Esophagus (tissue), 2 donors: ENCODE measurements at regions not wholly inside any gene's neighbourhood (a gene's known extent, or its start where the extent isn't known, plus 50 kb on each side); places are given as distances from the start of the nearest gene placed in this dataset.

Source experiments
- H3K27ac ChIP-seq, 2 donors: one replicate each; pipeline ENCODE4 v1.5.1; 2013; ENCODE audit warnings: low read depth in 2 of 2, mild to moderate bottlenecking in 2 of 2, inconsistent platforms in 1 of 2, low read length in 1 of 2, moderate library complexity in 1 of 2
- H3K27me3 ChIP-seq, 2 donors: one replicate each; pipeline ENCODE4 v1.6.1; 2013; ENCODE audit warnings: low read length in 2 of 2, control low read depth in 1 of 2, mild to moderate bottlenecking in 1 of 2; ENCODE audit not compliant: insufficient read depth in 2 of 2, control insufficient read depth in 1 of 2
- H3K36me3 ChIP-seq, 2 donors: one replicate each; pipeline ENCODE4 v1.6.1; 2013; ENCODE audit warnings: low read length in 1 of 2; ENCODE audit not compliant: control insufficient read depth in 2 of 2, insufficient read depth in 2 of 2
- H3K4me1 ChIP-seq, 2 donors: one replicate each; pipeline ENCODE4 v1.6.1; 2013; ENCODE audit warnings: low read length in 1 of 2; ENCODE audit not compliant: control insufficient read depth in 2 of 2, insufficient read depth in 2 of 2
- H3K4me3 ChIP-seq, 2 donors: one replicate each; pipeline ENCODE4 v1.5.1; 2013; ENCODE audit warnings: low read length in 2 of 2, mild to moderate bottlenecking in 2 of 2, low read depth in 1 of 2, moderate library complexity in 1 of 2
- H3K9me3 ChIP-seq, 2 donors: one replicate each; pipeline ENCODE4 v1.6.1; 2013; ENCODE audit warnings: mild to moderate bottlenecking in 2 of 2, low read depth in 1 of 2, low read length in 1 of 2, moderate library complexity in 1 of 2; ENCODE audit not compliant: control insufficient read depth in 2 of 2, insufficient read depth in 1 of 2
- WGBS, 2 donors: extraction: QIAGEN DNeasy Blood & Tissue Kit; methylation state at CpG; one replicate each; pipeline ENCODE4 v1.1.7; 2013; 5-methylcytosine and 5-hydroxymethylcytosine counted together
- donor health status: healthy with polysubstance abuse.
- donor health status: Bipolar disorder and iron deficiency.

DNA sequence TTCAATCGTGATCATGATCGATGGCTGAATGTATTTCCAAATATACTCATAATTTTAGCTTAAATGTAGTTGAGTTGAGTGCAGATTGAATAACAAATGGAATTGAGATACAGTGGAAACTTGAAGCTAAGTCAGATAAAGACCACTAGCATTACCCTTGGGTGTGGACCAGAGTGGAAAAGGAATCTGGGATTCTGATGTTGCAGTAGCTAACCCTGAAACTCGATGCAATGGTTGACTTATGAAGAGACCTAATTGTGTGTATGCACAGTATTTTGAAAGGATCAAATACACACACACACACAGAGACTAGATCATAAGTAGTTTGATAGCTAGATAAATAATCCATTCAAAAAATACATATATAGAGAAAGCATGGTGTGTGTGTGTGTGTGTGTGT, 135.8 kb downstream of the RXFP2 start:
- no peaks in the 10 kb centered on the region for H3K9me3 ChIP-seq
- no peaks in the 10 kb centered on the region for H3K36me3 ChIP-seq
- H3K27ac ChIP-seq: no peak overlapping the region
- WGBS, 2 donors: 71 to 73% methylated on average over 3 of the region's 3 CpGs
- H3K4me3 ChIP-seq: no peak overlapping the region
- no peaks in the 10 kb centered on the region for H3K27me3 ChIP-seq
- no peaks in the 10 kb centered on the region for H3K4me1 ChIP-seq

DNA sequence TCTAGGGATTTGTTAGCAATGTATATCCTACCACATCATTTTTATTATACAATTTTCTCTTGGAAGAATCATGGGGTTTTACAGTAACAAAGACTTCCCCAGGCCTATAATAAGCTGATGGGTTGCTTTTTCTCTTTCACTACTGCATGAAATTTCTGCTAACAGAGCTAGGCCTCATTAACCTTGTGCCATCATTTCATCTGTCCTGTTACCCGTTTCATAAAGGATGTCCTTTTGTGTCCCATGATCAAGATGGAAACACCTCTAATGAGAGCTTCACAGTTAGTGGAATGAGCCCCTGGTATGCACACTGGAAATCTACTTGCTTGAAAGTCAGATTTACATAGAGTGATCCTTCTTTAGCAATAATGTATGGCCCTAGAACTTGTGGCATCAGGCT, 138.7 kb downstream of the RXFP2 start:
- no peaks in the 10 kb centered on the region for H3K27me3 ChIP-seq
- H3K9me3 ChIP-seq: no peaks in the 10 kb centered on the region
- no peak overlapping the region for H3K4me3 ChIP-seq
- H3K36me3 ChIP-seq: no peaks in the 10 kb centered on the region
- no peaks in the 10 kb centered on the region for H3K4me1 ChIP-seq
- 74 to 78% methylated on average over 1 of the region's 1 CpG for WGBS, 2 donors
- no peak overlapping the region for H3K27ac ChIP-seq

DNA sequence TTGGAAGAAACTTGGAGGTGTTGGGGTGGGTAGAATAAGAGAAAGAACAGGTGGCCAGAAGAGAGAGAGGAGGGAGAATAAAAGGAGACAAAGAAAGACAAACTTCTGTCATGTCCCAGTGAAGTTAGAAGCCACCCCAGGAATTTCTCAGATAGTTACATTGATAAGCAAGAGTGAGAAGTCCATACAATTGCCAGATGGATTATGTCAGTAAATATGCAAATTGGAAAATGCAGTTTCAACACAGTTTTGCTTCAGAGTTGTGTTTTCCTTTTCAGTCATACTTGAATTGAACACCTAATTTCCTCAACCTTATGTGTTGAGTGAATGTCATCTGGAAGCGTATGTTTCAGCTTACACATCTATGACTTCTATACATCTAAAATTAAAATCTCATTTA, 139.2 kb downstream of the RXFP2 start:
- Histone ChIP-seq H3K9me3 (no peaks in the 10 kb centered on the region), H3K27ac (no peak overlapping the region), H3K4me3 (no peak overlapping the region), H3K36me3 (no peaks in the 10 kb centered on the region), H3K27me3 (no peaks in the 10 kb centered on the region), H3K4me1 (no peaks in the 10 kb centered on the region)
- WGBS, 2 donors: 97 to 100% methylated on average over 1 of the region's 1 CpG

DNA sequence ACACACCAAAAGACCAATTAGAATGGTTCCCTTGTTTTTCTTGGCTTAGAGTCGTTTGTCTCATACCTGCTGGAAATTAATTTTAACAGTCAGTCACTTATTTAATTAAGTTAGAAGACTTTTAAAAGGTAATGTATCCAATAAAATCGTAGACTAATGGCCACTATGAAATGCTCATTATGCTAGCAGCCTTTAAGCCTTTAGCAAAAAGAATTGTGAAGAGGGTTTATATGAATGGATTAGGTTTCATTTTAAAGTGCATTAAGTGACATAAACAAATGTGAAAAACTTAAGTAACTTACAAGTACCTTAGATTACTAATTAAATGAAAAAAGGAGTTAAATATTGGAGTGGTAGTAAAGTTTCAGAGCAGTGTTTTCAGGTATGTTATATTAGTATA, 139.6 kb downstream of the RXFP2 start:
- Histone ChIP-seq H3K9me3 (no peaks in the 10 kb centered on the region), H3K4me1 (no peaks in the 10 kb centered on the region), H3K27me3 (no peaks in the 10 kb centered on the region), H3K27ac (no peak overlapping the region), H3K36me3 (no peaks in the 10 kb centered on the region), H3K4me3 (no peak overlapping the region)
- WGBS, 2 donors: 77 to 79% methylated on average over 2 of the region's 2 CpGs

DNA sequence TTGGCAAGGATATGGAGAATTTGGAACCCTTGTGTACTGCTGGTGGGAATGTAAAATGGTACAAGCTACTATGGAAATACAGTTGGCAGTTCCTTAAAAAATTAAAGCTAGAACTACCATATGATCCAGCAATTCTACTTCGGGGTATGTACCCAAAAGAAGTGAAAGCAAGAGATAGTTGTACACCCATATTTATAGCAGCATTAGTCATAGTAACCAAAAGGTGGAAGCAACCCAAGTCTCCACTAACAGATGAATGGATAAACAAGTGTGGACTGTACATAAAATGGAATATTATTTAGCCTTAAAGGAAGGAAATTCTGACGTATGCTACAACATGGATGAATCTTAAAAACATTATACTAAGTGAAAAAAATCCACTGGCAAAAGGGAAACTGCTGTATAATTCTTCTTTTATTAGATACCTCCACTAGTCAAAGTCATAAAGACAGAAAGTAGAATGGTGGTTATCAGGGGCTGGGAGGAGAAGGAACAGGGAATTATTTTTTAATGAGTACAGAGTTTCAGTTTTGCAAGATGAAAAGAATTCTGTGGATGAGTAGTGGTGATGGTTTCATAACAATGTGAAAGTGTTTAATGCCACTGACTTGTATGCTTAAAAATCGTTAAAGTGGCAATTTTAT, 141.6 kb downstream of the RXFP2 start:
- Histone ChIP-seq H3K9me3 (no peaks in the 10 kb centered on the region), H3K4me1 (peaks cover 0 to 1% of the 10 kb centered on the region in 2 donors), H3K4me3 (no peak overlapping the region), H3K27me3 (no peaks in the 10 kb centered on the region), H3K36me3 (no peaks in the 10 kb centered on the region), H3K27ac (no peak overlapping the region)
- WGBS, 2 donors: 61 to 64% methylated on average over 3 of the region's 3 CpGs

DNA sequence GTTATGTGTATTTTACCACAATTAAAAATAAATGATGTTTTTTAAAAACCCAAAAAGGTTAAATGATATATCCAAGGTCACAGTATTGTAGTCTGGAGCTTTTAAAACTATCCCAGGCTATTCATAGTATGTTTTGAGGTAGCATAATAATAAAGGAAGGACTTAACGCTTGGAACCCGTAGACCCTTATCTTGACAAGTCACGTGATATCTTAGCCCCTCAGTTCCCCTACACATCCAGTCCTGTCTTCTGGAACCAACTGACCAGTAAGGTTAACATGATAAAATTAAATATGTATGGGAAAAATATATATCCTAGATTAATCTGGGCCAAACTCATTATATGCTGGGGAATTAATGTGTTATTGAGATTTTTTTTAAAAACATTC, 142.2 kb downstream of the RXFP2 start:
- 90 to 94% methylated on average over 3 of the region's 3 CpGs for WGBS, 2 donors
- Histone ChIP-seq H3K4me1 (peaks cover 0 to 5% of the 10 kb centered on the region in 2 donors), H3K9me3 (no peaks in the 10 kb centered on the region), H3K27me3 (no peaks in the 10 kb centered on the region), H3K36me3 (no peaks in the 10 kb centered on the region), H3K4me3 (no peak overlapping the region), H3K27ac (no peak overlapping the region)

DNA sequence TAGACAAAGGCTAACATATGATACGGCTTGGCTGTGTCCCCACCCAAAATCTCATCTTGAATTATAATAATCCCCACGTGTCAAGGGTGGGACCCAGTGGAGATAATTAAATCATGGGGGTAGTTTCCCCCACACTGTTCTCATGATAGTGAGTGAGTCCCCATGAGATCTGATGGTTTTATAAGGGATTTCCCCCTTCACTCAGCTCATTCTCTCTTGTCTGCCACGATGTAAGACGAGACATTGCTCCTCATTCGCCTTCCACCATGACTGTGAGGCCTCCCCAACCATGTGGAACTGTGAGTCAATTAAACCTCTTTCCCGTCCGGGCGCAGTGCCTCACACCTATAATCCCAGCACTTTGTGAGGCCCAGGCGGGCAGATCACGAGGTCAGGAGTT, 143.5 kb downstream of the RXFP2 start:
- WGBS, 2 donors: 78 to 82% methylated on average over 10 of the region's 10 CpGs
- no peak overlapping the region for H3K4me3 ChIP-seq
- no peak overlapping the region for H3K27ac ChIP-seq
- no peaks in the 10 kb centered on the region for H3K27me3 ChIP-seq
- H3K36me3 ChIP-seq: no peaks in the 10 kb centered on the region
- peaks cover 0 to 5% of the 10 kb centered on the region in 2 donors for H3K4me1 ChIP-seq
- no peaks in the 10 kb centered on the region for H3K9me3 ChIP-seq

DNA sequence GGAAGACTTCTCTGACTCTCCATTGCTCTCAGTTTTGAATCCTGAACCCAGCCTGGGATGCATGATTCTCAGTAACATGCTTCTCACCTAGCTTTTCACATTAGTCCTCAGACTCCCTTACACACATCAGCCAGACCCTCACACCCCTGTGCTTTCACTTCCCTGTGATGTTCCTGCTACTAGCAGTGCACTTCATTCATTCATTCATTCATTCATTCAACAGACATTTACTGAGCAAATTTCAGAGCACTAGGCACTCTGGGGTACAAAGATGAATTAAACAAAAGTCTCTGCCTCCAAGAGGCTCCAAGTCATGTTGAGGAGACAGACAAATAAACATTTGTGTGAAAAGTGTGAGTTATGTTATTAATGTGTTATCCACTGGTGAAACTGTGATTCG, 145.2 kb downstream of the RXFP2 start:
- Histone ChIP-seq H3K4me3 (no peak overlapping the region), H3K4me1 (peaks cover 0 to 5% of the 10 kb centered on the region in 2 donors), H3K9me3 (no peaks in the 10 kb centered on the region), H3K27me3 (no peaks in the 10 kb centered on the region), H3K36me3 (no peaks in the 10 kb centered on the region), H3K27ac (no peak overlapping the region)
- WGBS, 2 donors: 88 to 91% methylated on average over 1 of the region's 1 CpG

DNA sequence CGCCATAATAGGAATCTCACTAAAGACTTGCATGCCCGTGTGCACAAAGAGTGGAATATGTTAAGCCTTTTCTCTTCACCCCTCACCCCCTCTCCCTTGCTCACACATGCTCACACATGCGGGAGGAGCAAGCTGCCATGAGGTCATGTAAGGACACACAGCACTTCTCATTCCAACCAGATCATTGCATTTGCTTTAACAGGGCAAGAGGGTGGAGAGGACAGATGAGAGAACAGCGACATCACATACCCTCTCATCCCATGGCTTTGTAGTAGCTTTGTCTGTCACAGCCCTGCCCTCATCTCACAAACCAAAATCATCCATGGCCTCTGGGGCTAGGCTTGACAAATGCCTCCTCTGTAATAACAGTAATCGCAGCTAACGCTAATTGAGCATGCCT, 145.6 kb upstream of the FRY start:
- Histone ChIP-seq H3K4me1 (peaks cover 0 to 5% of the 10 kb centered on the region in 2 donors), H3K4me3 (no peak overlapping the region), H3K36me3 (no peaks in the 10 kb centered on the region), H3K9me3 (no peaks in the 10 kb centered on the region), H3K27me3 (no peaks in the 10 kb centered on the region), H3K27ac (no peak overlapping the region)
- WGBS, 2 donors: 58 to 61% methylated on average over 6 of the region's 6 CpGs

DNA sequence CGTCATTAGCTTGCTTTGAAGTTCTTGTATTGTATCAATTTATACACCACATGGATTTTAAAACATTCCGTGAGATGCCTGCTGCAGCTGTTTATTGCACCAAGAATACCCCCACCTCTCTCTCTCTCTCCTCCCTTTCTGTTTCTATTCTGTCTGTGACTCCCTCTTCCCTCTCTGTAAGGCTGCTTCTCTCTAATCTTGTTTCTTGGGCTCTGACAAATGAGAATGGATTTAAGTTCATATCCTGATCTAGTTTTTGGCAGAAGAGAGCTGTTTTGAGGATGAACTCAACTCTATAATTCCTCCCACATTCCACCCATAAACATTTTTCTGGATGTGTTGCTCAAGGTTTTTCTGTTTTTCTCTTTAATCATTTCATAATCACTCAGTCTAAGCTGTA, 144.3 kb upstream of the FRY start:
- no peak overlapping the region for H3K27ac ChIP-seq
- 57 to 69% methylated on average over 2 of the region's 2 CpGs for WGBS, 2 donors
- peaks cover 0 to 5% of the 10 kb centered on the region in 2 donors for H3K4me1 ChIP-seq
- H3K27me3 ChIP-seq: no peaks in the 10 kb centered on the region
- H3K36me3 ChIP-seq: no peaks in the 10 kb centered on the region
- no peak overlapping the region for H3K4me3 ChIP-seq
- no peaks in the 10 kb centered on the region for H3K9me3 ChIP-seq
